ENCODE measurements at regions not wholly inside any gene's neighbourhood (a gene's known extent, or its start where the extent isn't known, plus 50 kb on each side); places are given as distances from the start of the nearest gene placed in this dataset.

GRCh38 chr2:241947004-241947350 is 77.4 kb downstream of the RTP5 start:
- ATAC-seq (ENCODE audit: insufficient number of reproducible peaks, low FRiP score, low read depth) = no peak
- no peaks in the 10 kb centered on the region for H3K27me3 ChIP-seq (replicated peaks; ENCODE audit: insufficient read depth)
- H3K4me1 ChIP-seq (ENCODE audit: control insufficient read depth in 1 of 2, low read depth in 2 of 2) = no peaks in the 10 kb centered on the region
- no peak for TF ChIP-seq CTCF (IDR thresholded peaks at IDR 0.05)
- H3K9me3 ChIP-seq = no peaks in the 10 kb centered on the region
- H3K36me3 ChIP-seq = no peaks in the 10 kb centered on the region
- DNase-seq (ENCODE audit: low spot score) = no peak
- H3K4me3 ChIP-seq = no peak overlapping the region
- no peak overlapping the region for H3K27ac ChIP-seq

- ATAC-seq (ENCODE audit: insufficient number of reproducible peaks, low FRiP score, low read depth) (no peak), DNase-seq (ENCODE audit: low spot score) (no peak)
- Histone ChIP-seq H3K27me3 (replicated peaks; ENCODE audit: insufficient read depth) (no peaks in the 10 kb centered on the region), H3K4me3 (no peak overlapping the region), H3K27ac (no peak overlapping the region), H3K9me3 (no peaks in the 10 kb centered on the region), H3K4me1 (ENCODE audit: control insufficient read depth in 1 of 2, low read depth in 2 of 2) (no peaks in the 10 kb centered on the region), H3K36me3 (no peaks in the 10 kb centered on the region)
- no peak for TF ChIP-seq CTCF (IDR thresholded peaks at IDR 0.05)
These were observed 77.9 kb downstream of the RTP5 start for GRCh38 chr2:241947401-241947800.

- no peak for DNase-seq (ENCODE audit: low spot score)
- no peak for ATAC-seq (ENCODE audit: insufficient number of reproducible peaks, low FRiP score, low read depth)
- Histone ChIP-seq H3K36me3 (no peaks in the 10 kb centered on the region), H3K4me1 (ENCODE audit: control insufficient read depth in 1 of 2, low read depth in 2 of 2) (no peaks in the 10 kb centered on the region), H3K27ac (no peak overlapping the region), H3K9me3 (no peaks in the 10 kb centered on the region), H3K4me3 (no peak overlapping the region), H3K27me3 (replicated peaks; ENCODE audit: insufficient read depth) (no peaks in the 10 kb centered on the region)
- no peak for TF ChIP-seq CTCF (IDR thresholded peaks at IDR 0.05)
These were observed 78.3 kb downstream of the RTP5 start for GRCh38 chr2:241947876-241948275.

- Histone ChIP-seq H3K4me1 (ENCODE audit: control insufficient read depth in 1 of 2, low read depth in 2 of 2) (no peaks in the 10 kb centered on the region), H3K36me3 (no peaks in the 10 kb centered on the region), H3K27ac (no peak overlapping the region), H3K27me3 (replicated peaks; ENCODE audit: insufficient read depth) (no peaks in the 10 kb centered on the region), H3K9me3 (no peaks in the 10 kb centered on the region), H3K4me3 (no peak overlapping the region)
- no peak for TF ChIP-seq CTCF (IDR thresholded peaks at IDR 0.05)
- DNase-seq (ENCODE audit: low spot score) (no peak), ATAC-seq (ENCODE audit: insufficient number of reproducible peaks, low FRiP score, low read depth) (no peak)
These were observed 78.9 kb downstream of the RTP5 start for GRCh38 chr2:241948299-241948897.

GRCh38 chr2:241948901-241949735 is 79.6 kb downstream of the RTP5 start:
- no peak for ATAC-seq (ENCODE audit: insufficient number of reproducible peaks, low FRiP score, low read depth)
- no peaks in the 10 kb centered on the region for H3K27me3 ChIP-seq (replicated peaks; ENCODE audit: insufficient read depth)
- no peaks in the 10 kb centered on the region for H3K4me1 ChIP-seq (ENCODE audit: control insufficient read depth in 1 of 2, low read depth in 2 of 2)
- no peak for DNase-seq (ENCODE audit: low spot score)
- H3K36me3 ChIP-seq = no peaks in the 10 kb centered on the region
- no peak overlapping the region for H3K27ac ChIP-seq
- no peaks in the 10 kb centered on the region for H3K9me3 ChIP-seq
- no peak for TF ChIP-seq CTCF (IDR thresholded peaks at IDR 0.05)
- no peak overlapping the region for H3K4me3 ChIP-seq
